NB4 (cell line): ENCODE measurements at regions not wholly inside any gene's neighbourhood (a gene's known extent, or its start where the extent isn't known, plus 50 kb on each side); places are given as distances from the start of the nearest gene placed in this dataset.

Experiments used
- CTCF ChIP-seq: IDR thresholded peaks from one replicate; pipeline ENCODE4 v1.5.1; 2012; ENCODE audit warnings: low read depth, low read length
- POLR2A ChIP-seq: IDR thresholded peaks from 2 replicates; pipeline ENCODE4 v1.6.1; 2011; ENCODE audit warnings: mild to moderate bottlenecking; ENCODE audit not compliant: insufficient read length; ENCODE audit errors: extremely low read depth

- TF ChIP-seq CTCF (no peak), POLR2A (no peak)
Measured at GRCh38 chr10:118116715-118117449, 70.1 kb upstream of the RAB11FIP2 start.
